Central memory CD8-positive, alpha-beta T cell (primary cell): ENCODE measurements at regions not wholly inside any gene's neighbourhood (a gene's known extent, or its start where the extent isn't known, plus 50 kb on each side); places are given as distances from the start of the nearest gene placed in this dataset.

Experiments
- ATAC-seq: fragments of 150-1000 bp; cut with Tn5 transposase; replicated peaks from 2 replicates; pipeline ENCODE4 v1.10.0; 2022; ENCODE audit warnings: mild to moderate bottlenecking, moderate FRiP score, moderate number of reproducible peaks; ENCODE audit not compliant: poor library complexity, severe bottlenecking; ENCODE audit errors: extremely low read depth
- DNase-seq, 2 donors: peaks; one replicate each; pipeline ENCODE4 v3.0.0; 2021; ENCODE audit warnings: low spot score in 2 of 2
- H3K27ac Mint-ChIP-seq: one replicate; pipeline ENCODE4 v1.8.0; 2022; ENCODE audit warnings: low read depth, mild to moderate bottlenecking, moderate library complexity, mixed read lengths
- H3K27me3 Mint-ChIP-seq: one replicate; pipeline ENCODE4 v1.8.0; 2022; ENCODE audit warnings: mixed read lengths
- H3K36me3 Mint-ChIP-seq: one replicate; pipeline ENCODE4 v1.8.0; 2022; ENCODE audit warnings: mild to moderate bottlenecking, moderate library complexity, mixed read lengths; ENCODE audit not compliant: insufficient read depth
- H3K4me1 Mint-ChIP-seq: one replicate; pipeline ENCODE4 v1.8.0; 2022; ENCODE audit warnings: mixed read lengths
- H3K4me3 Mint-ChIP-seq: one replicate; pipeline ENCODE4 v1.8.0; 2022; ENCODE audit warnings: mild to moderate bottlenecking, moderate library complexity, mixed read lengths
- H3K9me3 Mint-ChIP-seq: one replicate; pipeline ENCODE4 v1.8.0; 2022; ENCODE audit warnings: mixed read lengths

DNA sequence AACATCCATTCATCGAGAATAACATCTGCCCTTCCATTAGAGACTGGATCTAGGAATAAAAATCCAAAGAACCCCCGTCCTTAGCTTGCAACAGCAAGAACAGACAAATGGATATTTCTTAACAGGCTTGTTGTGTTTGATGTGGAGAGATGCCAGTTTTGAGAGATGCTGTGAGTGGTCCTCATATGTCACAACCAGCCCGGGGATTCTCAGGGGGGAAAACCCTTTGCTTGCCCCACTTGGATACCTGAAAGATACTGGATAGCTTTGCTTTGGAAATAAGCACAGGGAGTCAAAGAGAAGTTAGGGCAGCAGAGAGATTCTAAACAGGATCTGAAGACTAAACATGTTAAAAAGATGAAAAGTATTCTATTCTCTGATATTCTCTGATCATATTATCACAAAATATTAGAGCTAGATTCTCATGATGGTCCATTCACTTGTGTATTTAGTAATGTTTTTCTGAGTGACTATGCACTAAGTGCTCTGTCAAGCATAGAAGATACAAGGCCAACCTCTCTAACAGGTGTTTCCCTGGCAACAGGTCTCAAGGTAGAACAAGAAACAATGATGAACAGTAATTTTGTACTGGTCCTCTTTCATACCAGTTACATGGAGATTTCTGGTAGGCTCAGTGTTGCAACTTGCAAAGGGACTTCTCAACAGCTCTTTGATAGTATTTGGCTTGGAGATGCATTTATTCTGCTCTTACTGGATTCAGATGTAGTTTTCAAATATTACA lies 348.2 kb downstream of the MYCN start:
- ATAC-seq (no peak), DNase-seq (no peak)
- H3K4me3 Mint-ChIP-seq, result no peak overlapping the region
- no peaks in the 10 kb centered on the region for H3K36me3 Mint-ChIP-seq
- no peaks in the 10 kb centered on the region for H3K4me1 Mint-ChIP-seq
- no peaks in the 10 kb centered on the region for H3K9me3 Mint-ChIP-seq
- H3K27ac Mint-ChIP-seq, result no peak overlapping the region
- H3K27me3 Mint-ChIP-seq, result no peaks in the 10 kb centered on the region

DNA sequence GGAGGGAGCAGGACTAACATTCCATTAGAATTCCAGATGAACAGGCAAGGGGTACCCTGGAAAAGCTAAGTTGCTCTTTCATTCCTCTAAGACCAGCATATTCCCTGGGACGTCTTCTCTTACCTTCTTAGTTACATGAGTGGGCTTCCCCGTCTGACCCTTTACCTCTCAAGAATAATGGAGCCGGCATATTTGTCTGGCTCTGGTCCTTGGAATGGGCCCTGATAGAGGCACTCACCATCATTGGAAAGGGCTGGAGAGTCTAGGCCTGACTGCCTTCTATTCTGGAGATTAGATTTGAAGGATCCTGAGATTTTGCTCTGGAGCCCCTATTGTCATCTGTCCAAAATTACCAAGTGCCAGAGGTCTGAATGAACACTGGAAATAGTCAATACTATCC lies 347.5 kb downstream of the MYCN start:
- Mint-ChIP-seq H3K27ac (no peak overlapping the region), H3K27me3 (no peaks in the 10 kb centered on the region), H3K4me3 (no peak overlapping the region), H3K36me3 (no peaks in the 10 kb centered on the region), H3K4me1 (no peaks in the 10 kb centered on the region), H3K9me3 (no peaks in the 10 kb centered on the region)
- DNase-seq (no peak), ATAC-seq (no peak)

DNA sequence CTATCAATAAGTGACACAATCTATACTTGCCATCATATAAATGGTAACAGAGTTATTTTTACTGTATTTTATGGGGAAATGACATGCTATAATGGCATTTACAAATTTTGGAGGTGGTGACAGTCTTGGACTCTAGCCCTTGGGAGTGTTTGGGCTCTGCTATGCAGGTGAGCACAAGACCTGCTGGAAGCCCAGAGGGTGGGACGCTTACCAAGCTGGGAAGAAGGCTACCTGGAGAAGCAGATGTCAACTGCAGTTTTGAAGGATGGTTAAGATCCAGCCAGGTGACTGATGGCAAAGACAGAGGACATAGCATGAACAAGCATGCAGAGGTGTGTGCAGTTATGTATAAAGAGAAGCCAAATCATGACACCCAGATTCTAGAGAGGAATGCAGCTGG lies 346.9 kb downstream of the MYCN start:
- H3K9me3 Mint-ChIP-seq, result no peaks in the 10 kb centered on the region

DNA sequence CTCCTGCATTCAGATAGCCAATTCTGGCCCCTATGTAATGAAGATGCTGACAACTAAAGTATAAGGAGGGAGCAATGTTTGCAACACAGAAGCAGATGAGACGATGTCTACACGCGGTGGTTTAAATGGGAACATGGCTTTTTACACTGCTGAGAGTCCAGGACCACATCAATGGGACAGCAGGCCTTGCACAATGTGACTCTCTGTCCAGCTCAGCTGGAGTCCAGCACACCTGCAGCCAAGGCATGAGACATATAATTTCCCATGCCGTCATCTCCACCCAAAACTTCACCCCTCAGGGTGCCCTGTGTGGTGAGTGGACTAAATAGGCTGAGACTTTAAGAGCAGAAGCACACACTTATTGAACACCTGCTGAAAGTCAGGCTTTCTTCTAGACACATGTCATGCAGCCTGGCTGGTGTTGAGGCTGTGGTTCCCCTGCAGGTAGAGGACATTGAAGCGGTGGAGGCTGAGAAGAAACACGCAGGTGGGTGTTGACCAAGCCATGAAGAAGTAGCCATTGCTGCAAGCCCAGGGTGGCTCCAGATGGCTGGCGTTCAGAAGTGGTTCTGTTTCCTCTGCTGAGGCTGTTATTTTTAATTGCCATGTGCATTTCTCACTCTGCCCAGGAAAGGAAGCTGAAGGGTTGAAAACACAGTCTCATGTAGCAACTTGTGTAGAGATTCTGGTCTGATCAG lies 345.6 kb downstream of the MYCN start:
- no peak for DNase-seq
- Mint-ChIP-seq H3K36me3 (no peaks in the 10 kb centered on the region), H3K4me1 (no peaks in the 10 kb centered on the region), H3K4me3 (no peak overlapping the region), H3K27me3 (no peaks in the 10 kb centered on the region), H3K9me3 (no peaks in the 10 kb centered on the region), H3K27ac (no peak overlapping the region)
- no peak for ATAC-seq

More for the DNA sequence above, 346.9 kb downstream of the MYCN start:
- Mint-ChIP-seq H3K4me3 (no peak overlapping the region), H3K27me3 (no peaks in the 10 kb centered on the region), H3K4me1 (no peaks in the 10 kb centered on the region), H3K36me3 (no peaks in the 10 kb centered on the region), H3K27ac (no peak overlapping the region)
- no peak for ATAC-seq
- no peak for DNase-seq

GRCh38 chr2:16284941-16285625 lies 344.7 kb downstream of the MYCN start:
- Mint-ChIP-seq H3K4me3 (no peak overlapping the region), H3K4me1 (no peaks in the 10 kb centered on the region), H3K36me3 (no peaks in the 10 kb centered on the region), H3K27ac (no peak overlapping the region), H3K9me3 (no peaks in the 10 kb centered on the region), H3K27me3 (no peaks in the 10 kb centered on the region)
- ATAC-seq (no peak), DNase-seq (no peak)

DNA sequence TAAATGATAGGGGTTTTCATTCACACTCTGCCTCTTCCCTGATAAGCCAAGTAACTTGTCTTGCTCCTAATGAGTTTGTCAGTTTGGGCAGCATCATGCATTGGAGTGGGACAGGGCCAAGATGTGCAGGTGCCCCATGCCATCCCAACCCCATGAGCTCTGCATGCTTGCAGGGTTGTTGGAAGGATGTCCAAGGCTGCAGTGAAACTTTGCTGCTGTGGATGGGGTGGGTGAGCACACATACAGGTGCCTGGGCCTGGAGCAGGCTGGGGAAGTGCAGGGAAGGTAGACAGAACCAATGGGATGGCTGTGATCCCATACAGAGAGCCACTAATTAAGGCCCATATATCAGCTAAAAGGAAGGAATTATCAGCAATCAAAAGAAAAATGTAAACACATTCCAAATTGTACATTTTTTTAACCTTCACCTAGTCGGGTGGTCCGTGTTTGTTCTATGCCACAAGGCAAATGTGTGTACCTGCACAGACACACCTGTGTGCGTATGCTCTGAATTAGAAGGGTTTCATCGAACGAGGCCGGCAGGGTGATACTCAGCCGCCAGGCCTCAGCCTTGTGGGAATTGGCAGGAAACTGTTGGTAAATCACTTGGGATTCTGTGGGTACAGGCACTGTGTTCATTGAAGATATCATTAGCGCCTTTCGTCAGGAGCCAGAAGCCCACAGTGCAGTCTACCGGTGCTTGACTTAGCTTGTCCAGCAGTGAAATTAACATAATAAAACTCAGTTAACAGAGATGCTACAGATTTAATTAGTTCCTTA lies 342.9 kb downstream of the MYCN start:
- H3K4me1 Mint-ChIP-seq, result no peaks in the 10 kb centered on the region
- no peaks in the 10 kb centered on the region for H3K36me3 Mint-ChIP-seq
- H3K9me3 Mint-ChIP-seq, result no peaks in the 10 kb centered on the region
- DNase-seq, result no peak
- H3K27me3 Mint-ChIP-seq, result no peaks in the 10 kb centered on the region
- H3K4me3 Mint-ChIP-seq, result no peak overlapping the region
- no peak for ATAC-seq
- no peak overlapping the region for H3K27ac Mint-ChIP-seq

GRCh38 chr2:16282511-16282910 lies 342.2 kb downstream of the MYCN start:
- H3K27ac Mint-ChIP-seq, result no peak overlapping the region
- no peaks in the 10 kb centered on the region for H3K9me3 Mint-ChIP-seq
- H3K4me1 Mint-ChIP-seq, result no peaks in the 10 kb centered on the region
- no peaks in the 10 kb centered on the region for H3K27me3 Mint-ChIP-seq
- no peak for ATAC-seq
- no peak overlapping the region for H3K4me3 Mint-ChIP-seq
- H3K36me3 Mint-ChIP-seq, result no peaks in the 10 kb centered on the region
- no peak for DNase-seq

DNA sequence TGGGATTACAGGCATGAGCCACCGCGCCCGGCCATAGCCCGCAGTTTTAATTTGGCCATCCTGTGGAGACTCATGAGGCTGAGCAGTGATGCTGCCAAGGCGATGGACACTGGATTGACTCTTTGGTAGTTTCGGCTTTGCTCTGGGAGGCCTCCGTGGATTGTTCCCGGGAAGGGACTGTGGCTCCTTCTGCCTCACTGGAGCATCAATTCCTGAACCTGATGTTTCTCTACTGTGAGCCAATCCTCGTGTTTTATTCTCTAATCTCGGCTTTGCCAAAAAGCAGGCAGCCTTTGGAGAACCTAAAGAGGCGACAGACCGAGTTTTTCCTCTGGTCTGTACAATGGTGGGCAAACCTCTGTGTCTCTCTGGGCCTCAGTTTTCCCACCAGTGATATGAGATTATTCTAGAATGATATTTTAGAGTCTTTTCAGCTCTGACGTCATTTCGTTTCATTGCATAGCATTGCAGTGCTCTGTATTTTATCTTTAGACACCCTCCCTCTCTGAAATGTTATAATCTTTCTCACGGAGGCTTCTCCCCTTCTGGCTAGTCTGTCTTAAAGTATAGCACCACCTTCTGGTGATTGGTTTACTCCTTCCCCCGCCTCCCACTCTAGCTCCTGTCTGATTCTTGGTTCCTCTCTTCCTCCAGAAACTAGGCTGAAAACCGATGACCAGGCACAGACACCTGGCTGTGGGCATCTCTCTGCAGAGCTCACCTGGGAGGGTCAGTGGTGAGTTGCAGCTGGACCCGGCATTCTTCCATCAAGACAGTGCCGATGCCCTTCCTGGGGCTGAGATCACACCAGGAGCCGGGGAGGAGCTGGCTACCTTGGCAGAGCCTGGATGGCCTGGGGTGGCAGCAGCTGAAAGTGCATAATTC lies 341.3 kb downstream of the MYCN start:
- H3K27me3 Mint-ChIP-seq, result no peaks in the 10 kb centered on the region
- no peak overlapping the region for H3K4me3 Mint-ChIP-seq
- ATAC-seq (no peak), DNase-seq (no peak)
- H3K27ac Mint-ChIP-seq, result no peak overlapping the region
- no peaks in the 10 kb centered on the region for H3K36me3 Mint-ChIP-seq
- H3K9me3 Mint-ChIP-seq, result no peaks in the 10 kb centered on the region
- no peaks in the 10 kb centered on the region for H3K4me1 Mint-ChIP-seq

DNA sequence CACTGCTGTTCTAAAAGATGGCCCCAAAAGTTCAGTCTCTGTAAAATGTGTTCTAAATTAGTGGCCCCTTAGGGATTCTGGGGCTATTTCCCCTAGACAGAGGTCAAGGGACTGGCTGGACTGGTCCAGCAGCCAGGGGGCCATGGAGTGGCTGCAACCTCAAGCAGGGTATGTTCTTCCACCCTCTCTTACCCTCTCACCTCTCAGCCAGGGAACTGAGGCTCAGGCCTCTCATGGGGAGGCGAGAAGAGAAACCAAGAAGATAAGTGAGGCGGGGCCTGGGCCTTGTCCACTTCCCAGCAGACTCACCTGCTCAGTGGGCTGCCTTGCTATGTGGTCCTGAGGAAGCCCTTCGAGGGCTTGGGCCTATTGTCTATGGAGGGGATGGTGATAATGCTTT lies 339.7 kb downstream of the MYCN start:
- H3K4me1 Mint-ChIP-seq, result no peaks in the 10 kb centered on the region
- ATAC-seq (no peak), DNase-seq (no peak)
- no peaks in the 10 kb centered on the region for H3K36me3 Mint-ChIP-seq
- no peak overlapping the region for H3K27ac Mint-ChIP-seq
- no peaks in the 10 kb centered on the region for H3K9me3 Mint-ChIP-seq
- no peak overlapping the region for H3K4me3 Mint-ChIP-seq
- no peaks in the 10 kb centered on the region for H3K27me3 Mint-ChIP-seq

- ATAC-seq (no peak), DNase-seq (no peak)
- no peaks in the 10 kb centered on the region for H3K9me3 Mint-ChIP-seq
- H3K4me1 Mint-ChIP-seq, result no peaks in the 10 kb centered on the region
- H3K27me3 Mint-ChIP-seq, result no peaks in the 10 kb centered on the region
- no peak overlapping the region for H3K4me3 Mint-ChIP-seq
- H3K36me3 Mint-ChIP-seq, result no peaks in the 10 kb centered on the region
- no peak overlapping the region for H3K27ac Mint-ChIP-seq
These were observed 339.3 kb downstream of the MYCN start for GRCh38 chr2:16279641-16280040.

- Mint-ChIP-seq H3K4me1 (no peaks in the 10 kb centered on the region), H3K4me3 (no peak overlapping the region), H3K9me3 (no peaks in the 10 kb centered on the region), H3K27ac (no peak overlapping the region), H3K36me3 (no peaks in the 10 kb centered on the region), H3K27me3 (no peaks in the 10 kb centered on the region)
- no peak for ATAC-seq
- DNase-seq, result no peak
These were observed 338.8 kb downstream of the MYCN start for GRCh38 chr2:16279201-16279570.
